ENCODE measurements at regions not wholly inside any gene's neighbourhood (a gene's known extent, or its start where the extent isn't known, plus 50 kb on each side); places are given as distances from the start of the nearest gene placed in this dataset.

GRCh38 chr11:70869054-70869453, 383.3 kb downstream of the SHANK2 start:
- TF ChIP-seq, protein P1, sequence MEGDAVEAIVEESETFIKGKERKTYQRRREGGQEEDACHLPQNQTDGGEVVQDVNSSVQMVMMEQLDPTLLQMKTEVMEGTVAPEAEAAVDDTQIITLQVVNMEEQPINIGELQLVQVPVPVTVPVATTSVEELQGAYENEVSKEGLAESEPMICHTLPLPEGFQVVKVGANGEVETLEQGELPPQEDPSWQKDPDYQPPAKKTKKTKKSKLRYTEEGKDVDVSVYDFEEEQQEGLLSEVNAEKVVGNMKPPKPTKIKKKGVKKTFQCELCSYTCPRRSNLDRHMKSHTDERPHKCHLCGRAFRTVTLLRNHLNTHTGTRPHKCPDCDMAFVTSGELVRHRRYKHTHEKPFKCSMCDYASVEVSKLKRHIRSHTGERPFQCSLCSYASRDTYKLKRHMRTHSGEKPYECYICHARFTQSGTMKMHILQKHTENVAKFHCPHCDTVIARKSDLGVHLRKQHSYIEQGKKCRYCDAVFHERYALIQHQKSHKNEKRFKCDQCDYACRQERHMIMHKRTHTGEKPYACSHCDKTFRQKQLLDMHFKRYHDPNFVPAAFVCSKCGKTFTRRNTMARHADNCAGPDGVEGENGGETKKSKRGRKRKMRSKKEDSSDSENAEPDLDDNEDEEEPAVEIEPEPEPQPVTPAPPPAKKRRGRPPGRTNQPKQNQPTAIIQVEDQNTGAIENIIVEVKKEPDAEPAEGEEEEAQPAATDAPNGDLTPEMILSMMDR (IDR thresholded peaks at IDR 0.05; ENCODE audit: low read depth, low read length, missing input control), result no peak
- TF ChIP-seq JUND (IDR thresholded peaks at IDR 0.05) (no peak), HNF4G (IDR thresholded peaks at IDR 0.05) (no peak)
- TF ChIP-seq, protein P2, sequence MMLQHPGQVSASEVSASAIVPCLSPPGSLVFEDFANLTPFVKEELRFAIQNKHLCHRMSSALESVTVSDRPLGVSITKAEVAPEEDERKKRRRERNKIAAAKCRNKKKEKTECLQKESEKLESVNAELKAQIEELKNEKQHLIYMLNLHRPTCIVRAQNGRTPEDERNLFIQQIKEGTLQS (IDR thresholded peaks at IDR 0.05), result no peak
- TF ChIP-seq, protein P3, sequence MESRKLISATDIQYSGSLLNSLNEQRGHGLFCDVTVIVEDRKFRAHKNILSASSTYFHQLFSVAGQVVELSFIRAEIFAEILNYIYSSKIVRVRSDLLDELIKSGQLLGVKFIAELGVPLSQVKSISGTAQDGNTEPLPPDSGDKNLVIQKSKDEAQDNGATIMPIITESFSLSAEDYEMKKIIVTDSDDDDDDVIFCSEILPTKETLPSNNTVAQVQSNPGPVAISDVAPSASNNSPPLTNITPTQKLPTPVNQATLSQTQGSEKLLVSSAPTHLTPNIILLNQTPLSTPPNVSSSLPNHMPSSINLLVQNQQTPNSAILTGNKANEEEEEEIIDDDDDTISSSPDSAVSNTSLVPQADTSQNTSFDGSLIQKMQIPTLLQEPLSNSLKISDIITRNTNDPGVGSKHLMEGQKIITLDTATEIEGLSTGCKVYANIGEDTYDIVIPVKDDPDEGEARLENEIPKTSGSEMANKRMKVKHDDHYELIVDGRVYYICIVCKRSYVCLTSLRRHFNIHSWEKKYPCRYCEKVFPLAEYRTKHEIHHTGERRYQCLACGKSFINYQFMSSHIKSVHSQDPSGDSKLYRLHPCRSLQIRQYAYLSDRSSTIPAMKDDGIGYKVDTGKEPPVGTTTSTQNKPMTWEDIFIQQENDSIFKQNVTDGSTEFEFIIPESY (IDR thresholded peaks at IDR 0.05), result no peak

Measured in liver (tissue), 3 donors.